A549 (cell line): ENCODE measurements at regions not wholly inside any gene's neighbourhood (a gene's known extent, or its start where the extent isn't known, plus 50 kb on each side); places are given as distances from the start of the nearest gene placed in this dataset.

Experiments used
- ATAC-seq, 2 experiments: fragments of 200-7000 bp in 1 of 2; fragments of >200 bp in 1 of 2; cut with Nextera tagmentation in 1 of 2; cut with Tn5 transposase in 1 of 2; 3 replicates each; pipeline versions ENCODE4 v1.8.0 to v1.9.1; 2018 to 2020; ENCODE audit warnings: mild to moderate bottlenecking in 1 of 2, moderate library complexity in 1 of 2
- CTCF ChIA-PET: fragments of 300-600 bp; sonication (Branson Sonifier 250); formaldehyde crosslinking; extraction: SDS; loops from one replicate; lab custom pipeline; 2021; ENCODE audit warnings: antibody characterized with exemption, inconsistent platforms; lab: Yijun Ruan, JAX
- POLR2A ChIA-PET: fragments of 350-600 bp; formaldehyde crosslinking; extraction: SDS; loops from one replicate; lab custom pipeline; 2021; ENCODE audit warnings: antibody characterized with exemption, inconsistent platforms; lab: Yijun Ruan, JAX
- DNase-seq, 2 experiments: peaks; one replicate each; pipeline versions ENCODE4 v3.0.0 to v3.0.0-alpha.2; 2011 to 2016; ENCODE audit warnings: low read depth in 1 of 2, low spot score in 1 of 2
- FAIRE-seq: peaks from 2 replicates; lab custom pipeline; 2011; peaks lifted over from hg19 to GRCh38; lab: Jason Lieb, UNC
- H3K27ac ChIP-seq, 2 experiments: fragments of >200 bp; sonication (Bioruptor Twin); formaldehyde crosslinking; 3 replicates each; pipeline ENCODE4 v1.5.1; 2016 to 2017
- H3K4me1 ChIP-seq: fragments of >200 bp; sonication (Bioruptor Twin); formaldehyde crosslinking; 3 replicates; pipeline ENCODE4 v1.6.1; 2016
- H3K4me2 ChIP-seq: fragments of >200 bp; sonication (Bioruptor Twin); formaldehyde crosslinking; 3 replicates; pipeline ENCODE4 v1.6.1; 2016
- H3K4me3 ChIP-seq: fragments of >200 bp; sonication (Bioruptor Twin); formaldehyde crosslinking; 3 replicates; pipeline ENCODE4 v1.5.1; 2016
- H3K9me3 ChIP-seq: fragments of >200 bp; sonication (Bioruptor Twin); formaldehyde crosslinking; 3 replicates; pipeline ENCODE4 v1.6.1; 2016
- BHLHE40 ChIP-seq: IDR thresholded peaks from 2 replicates; pipeline ENCODE4 v1.6.1; 2012; ENCODE audit warnings: low read depth, low read length, inconsistent platforms
- CEBPB ChIP-seq, 2 experiments: fragments of >200 bp in 1 of 2; sonication (Bioruptor Twin) in 1 of 2; formaldehyde crosslinking in 1 of 2; IDR thresholded peaks; 2 replicates each; pipeline ENCODE4 v1.6.1; 2012 to 2016
- ELK1 ChIP-seq: fragments of 150-350 bp; IDR thresholded peaks from 2 replicates; pipeline ENCODE4 v1.6.1; 2014; ENCODE audit warnings: low read depth, mild to moderate bottlenecking, low read length
- ESRRA ChIP-seq: fragments of 150-350 bp; IDR thresholded peaks from 2 replicates; pipeline ENCODE4 v1.6.1; 2014; ENCODE audit warnings: mild to moderate bottlenecking, low read length, borderline replicate concordance
- HDAC2 ChIP-seq: fragments of 200-600 bp; sonication (generic); IDR thresholded peaks from 2 replicates; pipeline ENCODE4 v1.6.1; 2016
- HES2 ChIP-seq: fragments of >200 bp; sonication (Bioruptor Twin); formaldehyde crosslinking; IDR thresholded peaks from 2 replicates; pipeline ENCODE4 v1.6.1; 2016
- HMGXB4 ChIP-seq: fragments of 250-450 bp; sonication (Bioruptor Pico); IDR thresholded peaks from 2 replicates; pipeline ENCODE4 v1.5.0; 2021; ENCODE audit warnings: mild to moderate bottlenecking, moderate library complexity, borderline replicate concordance
- JUNB ChIP-seq: fragments of >200 bp; sonication (Bioruptor Twin); formaldehyde crosslinking; IDR thresholded peaks from 2 replicates; pipeline ENCODE4 v1.6.1; 2016
- KDM1A ChIP-seq: fragments of 200-600 bp; sonication (generic); IDR thresholded peaks from 2 replicates; pipeline ENCODE4 v1.6.1; 2016; ENCODE audit warnings: low read depth, mild to moderate bottlenecking
- KDM5A ChIP-seq: fragments of 200-600 bp; sonication (generic); IDR thresholded peaks from 2 replicates; pipeline ENCODE4 v1.6.1; 2016; ENCODE audit warnings: antibody characterized with exemption, mild to moderate bottlenecking
- MYC ChIP-seq: IDR thresholded peaks from 2 replicates; pipeline ENCODE4 v1.6.1; 2012; ENCODE audit warnings: mild to moderate bottlenecking, inconsistent platforms, low read length, improper control_type of control experiment, borderline replicate concordance
- NR3C1 ChIP-seq: fragments of >200 bp; sonication (Bioruptor Twin); formaldehyde crosslinking; IDR thresholded peaks from 3 replicates; pipeline ENCODE4 v1.6.1; 2017
- PHF8 ChIP-seq: fragments of 200-600 bp; sonication (generic); IDR thresholded peaks from 2 replicates; pipeline ENCODE4 v1.6.1; 2016; ENCODE audit warnings: low read depth, mild to moderate bottlenecking, antibody characterized with exemption, moderate library complexity, borderline replicate concordance
- POLR2AphosphoS2 ChIP-seq: conservative IDR thresholded peaks from 2 replicates; pipeline ENCODE4 v1.6.1; 2012; ENCODE audit warnings: low read length, improper control_type of control experiment, inconsistent platforms
- RARB ChIP-seq: fragments of 250-450 bp; sonication (Bioruptor Pico); IDR thresholded peaks from 2 replicates; pipeline ENCODE4 v1.8.0; 2021; ENCODE audit warnings: mild to moderate bottlenecking, moderate library complexity
- TP53 ChIP-seq: fragments of 250-450 bp; sonication (Bioruptor Pico); IDR thresholded peaks from 2 replicates; pipeline ENCODE4 v1.5.0; 2021; ENCODE audit warnings: mild to moderate bottlenecking, moderate library complexity
- USF2 ChIP-seq: fragments of 450-650 bp; IDR thresholded peaks from 2 replicates; pipeline ENCODE4 v1.6.1; 2014; ENCODE audit warnings: antibody characterized with exemption
- ZNF302 ChIP-seq: fragments of 250-450 bp; sonication (Bioruptor Pico); IDR thresholded peaks from 2 replicates; pipeline ENCODE4 v1.9.0; 2021; ENCODE audit warnings: inconsistent platforms, mild to moderate bottlenecking, moderate library complexity
- ZSCAN20 ChIP-seq: fragments of 250-450 bp; sonication (Bioruptor Pico); IDR thresholded peaks from 2 replicates; pipeline ENCODE4 v1.8.0; 2022; ENCODE audit warnings: mild to moderate bottlenecking, moderate library complexity
- WGBS: methylation state at CpG from one replicate; pipeline ENCODE4 v1.1.6; 2017; ENCODE audit errors: missing lambda C conversion rate; 5-methylcytosine and 5-hydroxymethylcytosine counted together

- H3K4me1 ChIP-seq, result peaks cover 1% of the 10 kb centered on the region
- 89% methylated on average over 2 of the region's 2 CpGs for WGBS
- H3K4me2 ChIP-seq, result no peak overlapping the region
- no peak for DNase-seq
- no peak for TF ChIP-seq NR3C1
- no peak for TF ChIP-seq PHF8
- no peak for TF ChIP-seq ELK1
- no peak for TF ChIP-seq TP53 (CRISPR knock-in tag)
- TF ChIP-seq RARB (CRISPR knock-in tag), result no peak
- no peak for TF ChIP-seq ESRRA
- TF ChIP-seq KDM1A, result no peak
- TF ChIP-seq HMGXB4 (CRISPR knock-in tag), result no peak
- no peak for TF ChIP-seq HDAC2
- TF ChIP-seq ZSCAN20 (CRISPR knock-in tag), result no peak
- no peak for TF ChIP-seq USF2
- no peak for TF ChIP-seq POLR2AphosphoS2
- ChIA-PET POLR2A (no interaction called here), CTCF (no interaction called here)
- H3K27ac ChIP-seq, result no peak overlapping the region
- no peaks in the 10 kb centered on the region for H3K9me3 ChIP-seq
- no peak for ATAC-seq
- no peak for FAIRE-seq
- H3K4me3 ChIP-seq, result no peak overlapping the region
These were observed 100.8 kb upstream of the UMPS start for GRCh38 chr3:124629497-124629896.

- Histone ChIP-seq H3K27ac (no peak overlapping the region), H3K4me2 (no peak overlapping the region), H3K9me3 (no peaks in the 10 kb centered on the region), H3K4me3 (no peak overlapping the region), H3K4me1 (peaks cover 16% of the 10 kb centered on the region)
- no peak for FAIRE-seq
- no peak for ATAC-seq
- TF ChIP-seq CEBPB (IDR thresholded peaks at IDR 0.05) (no peak), MYC (no peak), USF2 (no peak), ZNF302 (no peak), RARB (CRISPR knock-in tag) (no peak), KDM1A (no peak), BHLHE40 (no peak), HMGXB4 (CRISPR knock-in tag) (no peak), HES2 (no peak), KDM5A (no peak), POLR2AphosphoS2 (no peak), JUNB (no peak)
- WGBS, result 76% methylated on average over 5 of the region's 5 CpGs
- ChIA-PET CTCF (interaction anchor here (0.5 to 0.6 kb wide), 2 partner anchors 199 to 625 kb away, joined by 3 read pairs; no protein-coding TSS in a partner anchor), POLR2A (no interaction called here)
- no peak for DNase-seq
These were observed 99.3 kb upstream of the UMPS start for GRCh38 chr3:124630960-124631359.
